ENCODE measurements at regions not wholly inside any gene's neighbourhood (a gene's known extent, or its start where the extent isn't known, plus 50 kb on each side); places are given as distances from the start of the nearest gene placed in this dataset.

DNA sequence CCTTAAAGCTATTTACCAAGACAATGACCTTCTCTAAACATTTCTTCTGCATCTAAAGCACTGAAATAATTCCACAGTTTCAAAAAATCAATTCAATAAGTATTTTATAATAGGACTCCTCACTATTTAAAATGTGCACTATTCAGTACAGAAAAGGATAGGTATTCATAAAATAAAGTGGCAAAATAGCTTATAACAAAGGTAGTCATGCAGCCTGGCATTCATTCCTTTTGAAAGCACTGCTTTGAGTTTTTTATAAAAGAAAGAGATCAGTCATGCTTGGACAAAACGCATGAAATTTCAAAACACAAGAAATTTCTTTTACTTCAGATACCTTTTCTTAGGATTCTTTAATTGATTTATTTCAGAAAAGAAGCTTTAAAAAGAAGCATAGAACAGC lies 689.7 kb upstream of the PHF14 start:
- no peak for DNase-seq
- peaks cover 0 to 4% (median 0%) of the 10 kb centered on the region in 7 donors for H3K9me3 Mint-ChIP-seq
- H3K36me3 ChIP-seq (replicated peaks in 1 of 2; ENCODE audit: control insufficient read depth in 1 of 2, insufficient read depth in 2 of 2, low read length in 2 of 2): no peaks in the 10 kb centered on the region
- WGBS (ENCODE audit: insufficient coverage): no CpG with 5 or more reads among the region's 1 CpG
- no peaks in the 10 kb centered on the region for H3K36me3 Mint-ChIP-seq
- H3K27ac ChIP-seq (ENCODE audit: low read depth in 1 of 2, low read length in 2 of 2): no peak overlapping the region
- no peaks in the 10 kb centered on the region for H3K4me1 ChIP-seq (ENCODE audit: control insufficient read depth in 1 of 2, insufficient read depth in 2 of 2, low read length in 2 of 2)
- H2AFZ ChIP-seq (ENCODE audit: insufficient read depth, low read depth, low read length, poor library complexity, severe bottlenecking): no peak overlapping the region
- no peaks in the 10 kb centered on the region for H3K79me2 ChIP-seq (ENCODE audit: insufficient read depth, low read length)
- H3K9me3 ChIP-seq (replicated peaks in 1 of 2; ENCODE audit: control insufficient read depth in 1 of 2, insufficient read depth in 1 of 2, low read length in 2 of 2): no peaks in the 10 kb centered on the region
- no peaks in the 10 kb centered on the region for H3K27me3 Mint-ChIP-seq (ENCODE audit: low read depth in 3 of 3)
- H4K20me1 ChIP-seq (ENCODE audit: insufficient read depth, low read length): no peaks in the 10 kb centered on the region
- H3K9ac ChIP-seq (ENCODE audit: insufficient read depth, low read length, poor library complexity, severe bottlenecking): no peak overlapping the region
- intact Hi-C loops (cut with micrococcal nuclease): no loop called here
- no peaks in the 10 kb centered on the region for H3K27me3 ChIP-seq (ENCODE audit: control insufficient read depth in 2 of 2, insufficient read depth in 2 of 2, low read length in 2 of 2)
- TF ChIP-seq, protein P1, sequence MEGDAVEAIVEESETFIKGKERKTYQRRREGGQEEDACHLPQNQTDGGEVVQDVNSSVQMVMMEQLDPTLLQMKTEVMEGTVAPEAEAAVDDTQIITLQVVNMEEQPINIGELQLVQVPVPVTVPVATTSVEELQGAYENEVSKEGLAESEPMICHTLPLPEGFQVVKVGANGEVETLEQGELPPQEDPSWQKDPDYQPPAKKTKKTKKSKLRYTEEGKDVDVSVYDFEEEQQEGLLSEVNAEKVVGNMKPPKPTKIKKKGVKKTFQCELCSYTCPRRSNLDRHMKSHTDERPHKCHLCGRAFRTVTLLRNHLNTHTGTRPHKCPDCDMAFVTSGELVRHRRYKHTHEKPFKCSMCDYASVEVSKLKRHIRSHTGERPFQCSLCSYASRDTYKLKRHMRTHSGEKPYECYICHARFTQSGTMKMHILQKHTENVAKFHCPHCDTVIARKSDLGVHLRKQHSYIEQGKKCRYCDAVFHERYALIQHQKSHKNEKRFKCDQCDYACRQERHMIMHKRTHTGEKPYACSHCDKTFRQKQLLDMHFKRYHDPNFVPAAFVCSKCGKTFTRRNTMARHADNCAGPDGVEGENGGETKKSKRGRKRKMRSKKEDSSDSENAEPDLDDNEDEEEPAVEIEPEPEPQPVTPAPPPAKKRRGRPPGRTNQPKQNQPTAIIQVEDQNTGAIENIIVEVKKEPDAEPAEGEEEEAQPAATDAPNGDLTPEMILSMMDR (IDR thresholded peaks at IDR 0.05): no peak
- no peak overlapping the region for H3K27ac Mint-ChIP-seq
- H3K4me3 ChIP-seq (replicated peaks in 1 of 3; ENCODE audit: low read depth in 2 of 3, low read length in 3 of 3): no peak overlapping the region
- H3K4me2 ChIP-seq (replicated peaks; ENCODE audit: extremely low read depth, low read length, poor library complexity, severe bottlenecking): no peak overlapping the region
- no peaks in the 10 kb centered on the region for H3K4me1 Mint-ChIP-seq
- no peak overlapping the region for H3K4me3 Mint-ChIP-seq

DNA sequence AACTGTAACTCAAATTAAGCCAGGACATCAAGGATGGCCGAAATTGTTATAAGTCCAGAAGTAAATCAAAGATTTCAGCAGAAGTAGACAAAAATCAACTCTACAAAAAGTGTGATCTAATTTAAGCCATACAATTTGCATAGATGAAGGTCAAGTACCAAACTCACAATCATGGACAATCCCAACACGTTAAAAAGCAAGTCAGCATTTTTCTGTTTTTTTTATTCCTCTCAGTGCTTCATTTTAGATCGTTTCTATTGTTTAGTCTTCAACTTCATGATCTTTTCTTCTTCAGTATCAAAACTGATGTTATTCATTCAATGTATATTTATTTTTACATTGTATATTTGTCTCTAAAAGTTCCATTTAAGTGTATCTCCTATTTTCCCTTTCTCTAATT lies 674.3 kb upstream of the PHF14 start:
- Histone ChIP-seq H3K4me3 (replicated peaks in 1 of 3; ENCODE audit: low read depth in 2 of 3, low read length in 3 of 3) (no peak overlapping the region), H3K4me1 (ENCODE audit: control insufficient read depth in 1 of 2, insufficient read depth in 2 of 2, low read length in 2 of 2) (no peaks in the 10 kb centered on the region), H3K9ac (ENCODE audit: insufficient read depth, low read length, poor library complexity, severe bottlenecking) (no peak overlapping the region), H3K4me2 (replicated peaks; ENCODE audit: extremely low read depth, low read length, poor library complexity, severe bottlenecking) (no peak overlapping the region), H4K20me1 (ENCODE audit: insufficient read depth, low read length) (no peaks in the 10 kb centered on the region), H3K79me2 (ENCODE audit: insufficient read depth, low read length) (no peaks in the 10 kb centered on the region), H3K9me3 (replicated peaks in 1 of 2; ENCODE audit: control insufficient read depth in 1 of 2, insufficient read depth in 1 of 2, low read length in 2 of 2) (no peaks in the 10 kb centered on the region), H3K27ac (ENCODE audit: low read depth in 1 of 2, low read length in 2 of 2) (no peak overlapping the region), H3K27me3 (ENCODE audit: control insufficient read depth in 2 of 2, insufficient read depth in 2 of 2, low read length in 2 of 2) (no peaks in the 10 kb centered on the region), H3K36me3 (replicated peaks in 1 of 2; ENCODE audit: control insufficient read depth in 1 of 2, insufficient read depth in 2 of 2, low read length in 2 of 2) (no peaks in the 10 kb centered on the region), H2AFZ (ENCODE audit: insufficient read depth, low read depth, low read length, poor library complexity, severe bottlenecking) (no peak overlapping the region)
- TF ChIP-seq, protein P1 (IDR thresholded peaks at IDR 0.05): no peak
- intact Hi-C loops (cut with micrococcal nuclease): no loop called here
- WGBS (ENCODE audit: insufficient coverage): no CpG with 5 or more reads among the region's 3 CpGs
- Mint-ChIP-seq H3K27ac (no peak overlapping the region), H3K36me3 (no peaks in the 10 kb centered on the region), H3K9me3 (peaks cover 0 to 2% (median 0%) of the 10 kb centered on the region in 7 donors), H3K27me3 (ENCODE audit: low read depth in 3 of 3) (peaks cover 0 to 1% (median 0%) of the 10 kb centered on the region in 3 donors), H3K4me1 (no peaks in the 10 kb centered on the region), H3K4me3 (no peak overlapping the region)
- no peak for DNase-seq
